AG09319 (cell line): ENCODE measurements at regions not wholly inside any gene's neighbourhood (a gene's known extent, or its start where the extent isn't known, plus 50 kb on each side); places are given as distances from the start of the nearest gene placed in this dataset.

Experiments
- DNase-seq: peaks from one replicate; pipeline ENCODE4 v3.0.0-alpha.2; 2010; ENCODE audit warnings: low read depth; ENCODE audit errors: extremely low read depth
- TF ChIP-seq, protein P1 (sequence below): IDR thresholded peaks from 2 replicates; pipeline ENCODE4 v1.5.1; 2011; ENCODE audit warnings: low read depth, mild to moderate bottlenecking, inconsistent platforms, low read length, moderate library complexity

DNA sequence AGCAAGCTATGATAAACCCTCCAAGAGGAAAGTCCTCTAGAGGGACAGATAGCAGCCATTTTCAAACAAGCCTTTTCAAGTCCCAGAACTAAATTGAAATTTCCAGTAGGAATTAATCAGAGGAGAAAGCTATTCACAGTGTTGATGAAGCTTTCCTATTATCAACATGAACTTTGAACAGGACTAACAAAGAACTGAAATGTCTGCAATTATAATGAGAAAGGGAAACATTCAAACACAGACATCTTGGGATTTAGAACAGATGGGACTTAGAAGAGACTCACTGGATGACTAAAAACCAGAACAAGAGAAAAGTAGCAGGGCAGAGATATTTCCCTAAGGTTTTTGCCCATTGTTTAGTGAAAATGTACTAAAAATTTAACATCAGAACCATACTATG lies 622.1 kb upstream of the UBE2E2 start:
- DNase-seq = no peak
- TF ChIP-seq, protein P1, sequence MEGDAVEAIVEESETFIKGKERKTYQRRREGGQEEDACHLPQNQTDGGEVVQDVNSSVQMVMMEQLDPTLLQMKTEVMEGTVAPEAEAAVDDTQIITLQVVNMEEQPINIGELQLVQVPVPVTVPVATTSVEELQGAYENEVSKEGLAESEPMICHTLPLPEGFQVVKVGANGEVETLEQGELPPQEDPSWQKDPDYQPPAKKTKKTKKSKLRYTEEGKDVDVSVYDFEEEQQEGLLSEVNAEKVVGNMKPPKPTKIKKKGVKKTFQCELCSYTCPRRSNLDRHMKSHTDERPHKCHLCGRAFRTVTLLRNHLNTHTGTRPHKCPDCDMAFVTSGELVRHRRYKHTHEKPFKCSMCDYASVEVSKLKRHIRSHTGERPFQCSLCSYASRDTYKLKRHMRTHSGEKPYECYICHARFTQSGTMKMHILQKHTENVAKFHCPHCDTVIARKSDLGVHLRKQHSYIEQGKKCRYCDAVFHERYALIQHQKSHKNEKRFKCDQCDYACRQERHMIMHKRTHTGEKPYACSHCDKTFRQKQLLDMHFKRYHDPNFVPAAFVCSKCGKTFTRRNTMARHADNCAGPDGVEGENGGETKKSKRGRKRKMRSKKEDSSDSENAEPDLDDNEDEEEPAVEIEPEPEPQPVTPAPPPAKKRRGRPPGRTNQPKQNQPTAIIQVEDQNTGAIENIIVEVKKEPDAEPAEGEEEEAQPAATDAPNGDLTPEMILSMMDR = no peak

DNA sequence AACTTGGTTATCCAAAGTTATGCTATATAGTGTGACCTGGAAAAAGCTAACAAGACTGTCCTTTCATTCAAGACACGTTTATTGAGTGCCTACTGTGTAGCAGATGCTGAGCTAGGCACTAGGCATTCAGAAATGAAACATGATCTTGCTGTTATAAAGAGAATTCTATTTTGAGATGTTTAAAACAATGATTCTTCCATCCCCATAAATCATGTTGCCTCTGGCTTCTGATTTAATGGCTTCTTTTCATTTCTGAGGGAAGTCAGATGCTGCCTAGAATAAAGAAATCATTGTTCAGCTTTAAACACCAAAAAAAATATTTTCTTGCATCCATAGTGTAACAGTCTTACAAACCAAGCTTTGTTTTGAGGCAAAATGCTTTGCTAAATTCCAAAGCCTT lies 620.9 kb upstream of the UBE2E2 start:
- TF ChIP-seq, protein P1 = no peak
- no peak for DNase-seq

DNA sequence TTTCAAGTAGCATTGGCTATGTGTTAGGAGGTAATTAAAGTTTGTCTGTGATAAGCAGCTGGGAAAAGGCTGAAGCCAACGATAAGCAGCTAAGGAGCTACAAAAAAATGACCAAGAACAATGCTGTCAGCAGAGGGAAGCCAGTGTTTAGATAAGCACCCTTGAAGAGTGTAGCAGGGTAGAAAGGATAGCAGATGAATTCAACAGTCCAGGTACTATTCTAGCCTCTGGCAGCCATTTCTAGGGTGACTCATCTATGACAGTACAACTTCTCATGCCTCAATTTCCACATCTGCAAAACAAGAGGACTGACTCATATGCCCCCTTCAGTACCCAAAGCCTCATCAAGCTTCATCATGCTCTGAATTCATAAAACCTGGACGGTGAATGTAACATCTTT lies 617.6 kb upstream of the UBE2E2 start:
- DNase-seq = no peak
- TF ChIP-seq, protein P1 = no peak

DNA sequence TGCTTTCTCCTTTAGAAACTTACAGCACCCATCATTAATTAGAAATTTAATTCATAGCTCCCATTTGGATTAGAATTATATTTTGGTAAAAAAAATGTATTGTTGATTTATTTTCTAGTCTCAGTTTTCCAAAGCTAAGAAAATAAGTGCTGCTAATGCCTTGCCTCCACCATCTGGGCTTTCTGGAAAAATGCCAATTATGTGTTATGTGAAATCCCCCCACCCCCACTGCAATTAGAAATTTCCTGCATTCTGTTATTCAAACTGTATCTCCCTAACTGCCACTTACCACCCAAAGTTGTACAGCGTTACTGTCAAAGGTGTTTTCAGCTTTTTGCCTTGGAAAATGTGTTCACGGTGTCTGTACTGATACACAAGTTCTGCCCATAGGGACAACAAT lies 617.2 kb upstream of the UBE2E2 start:
- TF ChIP-seq, protein P1 = no peak
- no peak for DNase-seq

DNA sequence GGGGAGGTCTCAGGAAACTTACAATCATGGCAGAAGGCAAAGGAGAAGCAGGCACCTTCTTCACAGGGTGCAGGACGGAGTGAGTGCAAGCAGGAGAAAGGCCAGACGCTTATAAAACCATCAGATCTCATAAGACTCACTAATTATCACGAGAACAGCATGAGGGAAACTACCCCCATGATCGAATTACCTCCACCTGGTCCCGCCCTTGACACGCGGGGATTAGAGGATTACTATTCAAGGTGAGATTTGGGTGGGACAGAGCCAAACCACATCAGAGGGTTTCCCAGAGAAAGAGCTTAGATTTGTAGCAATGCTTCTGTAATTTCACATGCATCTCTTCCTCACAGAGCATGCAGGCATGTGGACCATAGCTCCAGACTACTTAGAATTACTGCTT lies 615.7 kb upstream of the UBE2E2 start:
- no peak for DNase-seq
- TF ChIP-seq, protein P1 = no peak

DNA sequence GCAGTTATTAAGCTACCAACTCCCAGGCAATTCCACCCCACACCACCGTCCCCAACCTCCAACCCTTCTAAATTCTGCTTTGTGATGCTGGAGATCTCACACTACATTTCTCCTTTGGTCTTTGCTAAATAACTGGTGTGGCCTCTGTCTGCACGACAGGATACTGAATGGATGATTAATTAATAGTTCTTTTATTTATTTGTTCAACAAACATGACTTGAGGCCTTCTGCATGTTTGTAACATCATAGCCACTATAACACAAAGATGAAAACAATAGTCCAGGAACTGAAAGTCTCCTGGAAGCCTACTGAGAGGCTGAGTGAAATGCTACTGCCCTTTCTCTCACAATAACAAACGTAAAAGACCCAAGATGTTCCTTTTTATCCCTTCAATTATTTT lies 609.5 kb upstream of the UBE2E2 start:
- TF ChIP-seq, protein P1 = no peak
- no peak for DNase-seq

DNA sequence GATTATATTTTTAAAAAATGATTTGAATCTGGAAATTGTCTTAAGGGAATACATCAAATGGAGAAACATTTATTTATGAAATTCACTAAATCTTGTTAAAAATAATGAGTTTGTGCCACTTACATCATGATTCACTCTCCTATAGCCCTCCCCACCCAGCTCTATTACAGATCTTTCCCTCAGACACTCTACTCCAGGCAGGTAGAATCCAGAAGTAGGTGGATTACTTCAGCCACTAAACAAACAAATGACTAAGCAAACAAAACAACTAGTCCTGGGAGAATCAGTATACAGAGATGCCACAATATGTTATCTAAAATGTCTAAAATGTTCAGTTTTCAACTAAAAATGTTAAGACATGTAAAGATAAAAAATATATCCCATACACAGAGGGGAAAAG lies 608.1 kb upstream of the UBE2E2 start:
- TF ChIP-seq, protein P1 = no peak
- DNase-seq = no peak
